HepG2 (cell line): ENCODE measurements at regions not wholly inside any gene's neighbourhood (a gene's known extent, or its start where the extent isn't known, plus 50 kb on each side); places are given as distances from the start of the nearest gene placed in this dataset.

Experiments used
- CSRNP1 ChIP-seq: sonication (generic); formaldehyde crosslinking; IDR thresholded peaks from 2 replicates; pipeline ENCODE4 v1.8.1; 2023; ENCODE audit warnings: mild to moderate bottlenecking, missing genetic modification reagents
- HIVEP1 ChIP-seq: sonication (generic); formaldehyde crosslinking; IDR thresholded peaks from 2 replicates; pipeline ENCODE4 v1.4.0; 2020; ENCODE audit warnings: mild to moderate bottlenecking, missing genetic modification reagents
- MED13 ChIP-seq: sonication (generic); formaldehyde crosslinking; IDR thresholded peaks from 2 replicates; pipeline ENCODE4 v1.5.0; 2020; ENCODE audit warnings: missing genetic modification reagents
- MTA1 ChIP-seq: sonication (generic); formaldehyde crosslinking; IDR thresholded peaks from 2 replicates; pipeline ENCODE4 v1.4.0; 2020; ENCODE audit warnings: missing genetic modification reagents, mild to moderate bottlenecking, borderline replicate concordance
- NKX3-1 ChIP-seq: sonication (generic); formaldehyde crosslinking; IDR thresholded peaks from 2 replicates; pipeline ENCODE4 v1.5.0; 2020; ENCODE audit warnings: missing genetic modification reagents
- RXRB ChIP-seq: IDR thresholded peaks from 2 replicates; pipeline ENCODE4 v1.6.1; 2016; ENCODE audit warnings: borderline replicate concordance, missing genetic modification reagents, missing compliant biosample characterization
- SMC3 ChIP-seq: IDR thresholded peaks from 2 replicates; pipeline ENCODE4 v1.6.1; 2011; ENCODE audit warnings: low read length, improper control_type of control experiment
- THAP9 ChIP-seq: sonication (generic); formaldehyde crosslinking; IDR thresholded peaks from 2 replicates; pipeline ENCODE4; 2020; ENCODE audit warnings: missing genetic modification reagents, mild to moderate bottlenecking, borderline replicate concordance
- TP53 ChIP-seq: sonication (generic); formaldehyde crosslinking; conservative IDR thresholded peaks from 2 replicates; pipeline ENCODE4 v1.4.0; 2020; ENCODE audit warnings: missing genetic modification reagents
- ZFP36L2 ChIP-seq: sonication (generic); formaldehyde crosslinking; IDR thresholded peaks from 2 replicates; pipeline ENCODE4 v1.4.0; 2020; ENCODE audit warnings: missing genetic modification reagents
- ZFY ChIP-seq: sonication (generic); formaldehyde crosslinking; IDR thresholded peaks from 2 replicates; pipeline ENCODE4 v1.4.0; 2020; ENCODE audit warnings: missing genetic modification reagents
- ZMYM2 ChIP-seq: sonication (generic); formaldehyde crosslinking; IDR thresholded peaks from 2 replicates; pipeline ENCODE4 v1.8.0; 2022; ENCODE audit warnings: mild to moderate bottlenecking, missing genetic modification reagents
- ZNF598 ChIP-seq: sonication (generic); formaldehyde crosslinking; IDR thresholded peaks from 2 replicates; pipeline ENCODE4 v1.5.1; 2020; ENCODE audit warnings: mild to moderate bottlenecking, missing genetic modification reagents, borderline replicate concordance
- ZNF670 ChIP-seq: sonication (generic); formaldehyde crosslinking; IDR thresholded peaks from 2 replicates; pipeline ENCODE4 v1.8.0; 2022; ENCODE audit warnings: mild to moderate bottlenecking, missing genetic modification reagents, borderline replicate concordance
- TF ChIP-seq, protein P1 (sequence below): sonication (generic); formaldehyde crosslinking; IDR thresholded peaks from 2 replicates; pipeline ENCODE4 v1.8.0; 2022; ENCODE audit warnings: missing genetic modification reagents, mild to moderate bottlenecking, borderline replicate concordance
- TF ChIP-seq, protein P2 (sequence below): sonication (generic); formaldehyde crosslinking; IDR thresholded peaks from 2 replicates; pipeline ENCODE4 v1.5.1; 2020; ENCODE audit warnings: missing genetic modification reagents, mild to moderate bottlenecking, borderline replicate concordance
- TF ChIP-seq, protein P3 (sequence below): sonication (generic); formaldehyde crosslinking; IDR thresholded peaks from 2 replicates; pipeline ENCODE4 v1.5.0; 2020; ENCODE audit warnings: missing genetic modification reagents, mild to moderate bottlenecking, borderline replicate concordance
- TF ChIP-seq, protein P4 (sequence below), 2 experiments: fragments of 450-650 bp in 1 of 2; sonication (generic) in 1 of 2; formaldehyde crosslinking; IDR thresholded peaks; 2 replicates each; pipeline versions ENCODE4 v1.5.0 to v1.8.0; 2020 to 2022; ENCODE audit warnings: mild to moderate bottlenecking in 1 of 2, missing genetic modification reagents in 1 of 2

- TF ChIP-seq, protein P1, sequence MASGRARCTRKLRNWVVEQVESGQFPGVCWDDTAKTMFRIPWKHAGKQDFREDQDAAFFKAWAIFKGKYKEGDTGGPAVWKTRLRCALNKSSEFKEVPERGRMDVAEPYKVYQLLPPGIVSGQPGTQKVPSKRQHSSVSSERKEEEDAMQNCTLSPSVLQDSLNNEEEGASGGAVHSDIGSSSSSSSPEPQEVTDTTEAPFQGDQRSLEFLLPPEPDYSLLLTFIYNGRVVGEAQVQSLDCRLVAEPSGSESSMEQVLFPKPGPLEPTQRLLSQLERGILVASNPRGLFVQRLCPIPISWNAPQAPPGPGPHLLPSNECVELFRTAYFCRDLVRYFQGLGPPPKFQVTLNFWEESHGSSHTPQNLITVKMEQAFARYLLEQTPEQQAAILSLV (CRISPR knock-in tag), result no peak
- TF ChIP-seq TP53 (CRISPR knock-in tag) (no peak), ZFP36L2 (CRISPR knock-in tag) (no peak), HIVEP1 (no peak), ZFY (no peak), MTA1 (CRISPR knock-in tag) (no peak), ZNF598 (CRISPR knock-in tag) (no peak), CSRNP1 (CRISPR knock-in tag) (no peak), NKX3-1 (CRISPR knock-in tag) (no peak), ZNF670 (CRISPR knock-in tag) (no peak), SMC3 (0 out of 2 replicates have a peak, but pooled peaks have one; percentile 13), THAP9 (CRISPR knock-in tag) (no peak), ZMYM2 (CRISPR knock-in tag) (peak; percentile 68; the same call in 1 of the 2 replicates), RXRB (peak; percentile 96), MED13 (CRISPR knock-in tag) (peak; percentile 64; the same call in 1 of the 2 replicates)
- TF ChIP-seq, protein P2, sequence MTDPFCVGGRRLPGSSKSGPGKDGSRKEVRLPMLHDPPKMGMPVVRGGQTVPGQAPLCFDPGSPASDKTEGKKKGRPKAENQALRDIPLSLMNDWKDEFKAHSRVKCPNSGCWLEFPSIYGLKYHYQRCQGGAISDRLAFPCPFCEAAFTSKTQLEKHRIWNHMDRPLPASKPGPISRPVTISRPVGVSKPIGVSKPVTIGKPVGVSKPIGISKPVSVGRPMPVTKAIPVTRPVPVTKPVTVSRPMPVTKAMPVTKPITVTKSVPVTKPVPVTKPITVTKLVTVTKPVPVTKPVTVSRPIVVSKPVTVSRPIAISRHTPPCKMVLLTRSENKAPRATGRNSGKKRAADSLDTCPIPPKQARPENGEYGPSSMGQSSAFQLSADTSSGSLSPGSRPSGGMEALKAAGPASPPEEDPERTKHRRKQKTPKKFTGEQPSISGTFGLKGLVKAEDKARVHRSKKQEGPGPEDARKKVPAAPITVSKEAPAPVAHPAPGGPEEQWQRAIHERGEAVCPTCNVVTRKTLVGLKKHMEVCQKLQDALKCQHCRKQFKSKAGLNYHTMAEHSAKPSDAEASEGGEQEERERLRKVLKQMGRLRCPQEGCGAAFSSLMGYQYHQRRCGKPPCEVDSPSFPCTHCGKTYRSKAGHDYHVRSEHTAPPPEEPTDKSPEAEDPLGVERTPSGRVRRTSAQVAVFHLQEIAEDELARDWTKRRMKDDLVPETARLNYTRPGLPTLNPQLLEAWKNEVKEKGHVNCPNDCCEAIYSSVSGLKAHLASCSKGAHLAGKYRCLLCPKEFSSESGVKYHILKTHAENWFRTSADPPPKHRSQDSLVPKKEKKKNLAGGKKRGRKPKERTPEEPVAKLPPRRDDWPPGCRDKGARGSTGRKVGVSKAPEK (CRISPR knock-in tag), result no peak
- TF ChIP-seq, protein P3, sequence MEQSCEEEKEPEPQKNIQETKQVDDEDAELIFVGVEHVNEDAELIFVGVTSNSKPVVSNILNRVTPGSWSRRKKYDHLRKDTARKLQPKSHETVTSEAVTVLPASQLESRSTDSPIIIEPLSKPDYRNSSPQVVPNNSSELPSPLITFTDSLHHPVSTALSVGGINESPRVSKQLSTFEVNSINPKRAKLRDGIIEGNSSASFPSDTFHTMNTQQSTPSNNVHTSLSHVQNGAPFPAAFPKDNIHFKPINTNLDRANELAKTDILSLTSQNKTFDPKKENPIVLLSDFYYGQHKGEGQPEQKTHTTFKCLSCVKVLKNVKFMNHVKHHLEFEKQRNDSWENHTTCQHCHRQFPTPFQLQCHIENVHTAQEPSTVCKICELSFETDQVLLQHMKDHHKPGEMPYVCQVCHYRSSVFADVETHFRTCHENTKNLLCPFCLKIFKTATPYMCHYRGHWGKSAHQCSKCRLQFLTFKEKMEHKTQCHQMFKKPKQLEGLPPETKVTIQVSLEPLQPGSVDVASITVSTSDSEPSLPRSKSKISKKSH (CRISPR knock-in tag), result no peak
- TF ChIP-seq, protein P4, sequence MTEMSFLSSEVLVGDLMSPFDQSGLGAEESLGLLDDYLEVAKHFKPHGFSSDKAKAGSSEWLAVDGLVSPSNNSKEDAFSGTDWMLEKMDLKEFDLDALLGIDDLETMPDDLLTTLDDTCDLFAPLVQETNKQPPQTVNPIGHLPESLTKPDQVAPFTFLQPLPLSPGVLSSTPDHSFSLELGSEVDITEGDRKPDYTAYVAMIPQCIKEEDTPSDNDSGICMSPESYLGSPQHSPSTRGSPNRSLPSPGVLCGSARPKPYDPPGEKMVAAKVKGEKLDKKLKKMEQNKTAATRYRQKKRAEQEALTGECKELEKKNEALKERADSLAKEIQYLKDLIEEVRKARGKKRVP (CRISPR knock-in tag; IDR thresholded peaks at IDR 0.05), result 0 out of 4 replicates have a peak, but pooled peaks of 1 of the 2 experiments have one; percentile 33
Observed at GRCh38 chr21:14877581-14878228, 187.1 kb downstream of the NRIP1 start (continued).
